SK-N-SH (cell line): ENCODE measurements at regions not wholly inside any gene's neighbourhood (a gene's known extent, or its start where the extent isn't known, plus 50 kb on each side); places are given as distances from the start of the nearest gene placed in this dataset.

Experiments
- CTCF ChIA-PET: fragments of 300-600, 350-600 bp; formaldehyde crosslinking; extraction: SDS; loops from one replicate; lab custom pipeline; 2021; lab: Yijun Ruan, JAX
- POLR2A ChIA-PET: fragments of 350-600 bp; sonication (Branson Sonifier 250); formaldehyde crosslinking; extraction: SDS; loops from one replicate; lab custom pipeline; 2020; ENCODE audit warnings: antibody characterized with exemption, inconsistent platforms; lab: Yijun Ruan, JAX
- DNase-seq: peaks from one replicate; pipeline ENCODE4 v3.0.0; 2012
- H2AFZ ChIP-seq: fragments of 200-600 bp; sonication (generic); 2 replicates; pipeline ENCODE4 v1.8.1; 2016; ENCODE audit warnings: antibody characterized with exemption, mild to moderate bottlenecking, low read depth
- H3F3A ChIP-seq: fragments of 200-600 bp; sonication (generic); replicated peaks from 2 replicates; pipeline ENCODE3; 2016; ENCODE audit warnings: antibody characterized with exemption, mild to moderate bottlenecking; ENCODE audit not compliant: insufficient read depth
- H3K27ac ChIP-seq, 2 experiments: fragments of 200-500 bp in 1 of 2; fragments of 200-600 bp in 1 of 2; sonication (Bioruptor generic) in 1 of 2; sonication (generic), shearing (Covaris generic) in 1 of 2; 2 replicates each; pipeline versions ENCODE4 v1.5.1 to v1.6.1; 2014 to 2016; ENCODE audit warnings: low read depth in 2 of 2, inconsistent platforms in 1 of 2, low read length in 1 of 2, mild to moderate bottlenecking in 1 of 2, mixed read lengths in 1 of 2
- H3K27me3 ChIP-seq: fragments of 200-600 bp; sonication (generic), shearing (Covaris generic); 2 replicates; pipeline ENCODE4 v1.6.1; 2016; ENCODE audit warnings: mixed run types; ENCODE audit not compliant: insufficient read depth
- H3K36me3 ChIP-seq, 2 experiments: fragments of 200-500 bp in 1 of 2; fragments of 200-600 bp in 1 of 2; sonication (Bioruptor generic) in 1 of 2; sonication (generic) in 1 of 2; replicated peaks in 1 of 2; 2 replicates each; pipeline versions ENCODE3 to v1.5.1; 2014 to 2016; ENCODE audit warnings: low read length in 1 of 2, mild to moderate bottlenecking in 1 of 2; ENCODE audit not compliant: insufficient read depth in 2 of 2, control insufficient read depth in 1 of 2
- H3K4me1 ChIP-seq, 2 experiments: fragments of 200-500 bp in 1 of 2; fragments of 200-600 bp in 1 of 2; sonication (Bioruptor generic) in 1 of 2; sonication (generic), shearing (Covaris generic) in 1 of 2; 2 replicates each; pipeline versions ENCODE4 v1.5.1 to v1.6.1; 2014 to 2016; ENCODE audit warnings: low read depth in 1 of 2, low read length in 1 of 2, mixed run types in 1 of 2; ENCODE audit not compliant: insufficient read depth in 2 of 2, control insufficient read depth in 1 of 2
- H3K4me2 ChIP-seq: fragments of 200-600 bp; sonication (generic), shearing (Covaris generic); 2 replicates; pipeline ENCODE4 v1.6.1; 2017; ENCODE audit warnings: mixed run types
- H3K4me3 ChIP-seq, 2 experiments: fragments of 200-500 bp in 1 of 2; fragments of 200-600 bp in 1 of 2; sonication (Bioruptor generic) in 1 of 2; sonication (generic), shearing (Covaris generic) in 1 of 2; 2 replicates each; pipeline versions ENCODE4 v1.5.1 to v1.8.1; 2014 to 2016; ENCODE audit warnings: low read depth in 2 of 2, inconsistent platforms in 1 of 2, low read length in 1 of 2, mild to moderate bottlenecking in 1 of 2, mixed read lengths in 1 of 2, moderate library complexity in 1 of 2
- H3K79me2 ChIP-seq: fragments of 200-600 bp; sonication (generic); 2 replicates; pipeline ENCODE4 v1.8.1; 2017; ENCODE audit warnings: mild to moderate bottlenecking; ENCODE audit not compliant: insufficient read depth
- H3K9ac ChIP-seq: fragments of 200-600 bp; sonication (generic); 2 replicates; pipeline ENCODE4 v1.6.1; 2017; ENCODE audit warnings: mixed run types
- H3K9me2 ChIP-seq: fragments of 200-600 bp; sonication (generic); 2 replicates; pipeline ENCODE4 v1.6.1; 2017; ENCODE audit warnings: mixed run types
- H3K9me3 ChIP-seq: fragments of 200-600 bp; sonication (generic); 2 replicates; pipeline ENCODE4 v1.6.1; 2017; ENCODE audit warnings: mixed run types, mild to moderate bottlenecking, moderate library complexity
- H4K20me1 ChIP-seq: fragments of 200-600 bp; sonication (generic); 2 replicates; pipeline ENCODE4 v1.6.1; 2017; ENCODE audit warnings: mild to moderate bottlenecking, mixed run types; ENCODE audit not compliant: insufficient read depth
- CHD2 ChIP-seq: fragments of 150-350 bp; IDR thresholded peaks from 2 replicates; pipeline ENCODE4 v1.6.1; 2018; ENCODE audit warnings: low read length; ENCODE audit not compliant: partially characterized antibody
- ELF1 ChIP-seq: IDR thresholded peaks from 2 replicates; pipeline ENCODE4 v1.4.0; 2012
- FOSL2 ChIP-seq: IDR thresholded peaks from 2 replicates; pipeline ENCODE4 v1.4.0; 2012; ENCODE audit warnings: low read depth, mild to moderate bottlenecking, moderate library complexity, borderline replicate concordance
- GATA2 ChIP-seq: sonication (generic); formaldehyde crosslinking; IDR thresholded peaks from 2 replicates; pipeline ENCODE4 v1.5.0; 2020; ENCODE audit warnings: mild to moderate bottlenecking, missing genetic modification reagents
- JUND ChIP-seq: IDR thresholded peaks from 2 replicates; pipeline ENCODE4 v1.4.0; 2012
- MEF2A ChIP-seq: IDR thresholded peaks from 2 replicates; pipeline ENCODE4 v1.4.0; 2012; ENCODE audit warnings: low read depth, borderline replicate concordance
- MXI1 ChIP-seq: IDR thresholded peaks from 2 replicates; pipeline ENCODE4 v1.6.1; 2012; ENCODE audit warnings: mild to moderate bottlenecking, low read depth, low read length, improper control_type of control experiment
- NFIC ChIP-seq: IDR thresholded peaks from 2 replicates; pipeline ENCODE4 v1.4.0; 2012; ENCODE audit warnings: borderline replicate concordance
- RFX5 ChIP-seq: IDR thresholded peaks from 2 replicates; pipeline ENCODE4 v1.6.1; 2012; ENCODE audit warnings: mild to moderate bottlenecking, improper control_type of control experiment, low read length
- SIN3A ChIP-seq: IDR thresholded peaks from 2 replicates; pipeline ENCODE4 v1.6.1; 2012; ENCODE audit warnings: low read depth, mild to moderate bottlenecking, low read length, moderate library complexity, borderline replicate concordance
- SMC3 ChIP-seq: IDR thresholded peaks from 2 replicates; pipeline ENCODE4 v1.6.1; 2012; ENCODE audit warnings: low read depth, low read length, improper control_type of control experiment
- TCF12 ChIP-seq: IDR thresholded peaks from 2 replicates; pipeline ENCODE4 v1.4.0; 2012
- USF1 ChIP-seq: IDR thresholded peaks from 2 replicates; pipeline ENCODE4 v1.4.0; 2012; ENCODE audit warnings: low read depth, borderline replicate concordance
- YY1 ChIP-seq: IDR thresholded peaks from 2 replicates; pipeline ENCODE4 v1.4.0; 2012; ENCODE audit warnings: low read depth, mild to moderate bottlenecking
- WGBS: methylation state at CpG from one replicate; pipeline ENCODE4 v1.1.6; 2017; ENCODE audit warnings: low lambda C conversion rate; 5-methylcytosine and 5-hydroxymethylcytosine counted together

GRCh38 chr12:59182191-59182590 is 261.9 kb upstream of the LRIG3 start:
- 6% methylated on average over 4 of the region's 4 CpGs for WGBS
- no peak for DNase-seq
- no peak overlapping the region for H3K9ac ChIP-seq
- POLR2A ChIA-PET = no interaction called here
- no peaks in the 10 kb centered on the region for H3K36me3 ChIP-seq
- no peak overlapping the region for H3K4me3 ChIP-seq
- H3K27me3 ChIP-seq = no peaks in the 10 kb centered on the region
- H2AFZ ChIP-seq = no peak overlapping the region
- H4K20me1 ChIP-seq = no peaks in the 10 kb centered on the region
- no peaks in the 10 kb centered on the region for H3K79me2 ChIP-seq
- no peaks in the 10 kb centered on the region for H3K9me3 ChIP-seq
- no peak for TF ChIP-seq CHD2
- no peak for TF ChIP-seq MXI1
- TF ChIP-seq ELF1 = no peak
- no peak for TF ChIP-seq MEF2A
- no peak for TF ChIP-seq GATA2 (CRISPR knock-in tag)
- TF ChIP-seq TCF12 = no peak
- no peak for TF ChIP-seq SIN3A
- no peak for TF ChIP-seq RFX5
- TF ChIP-seq NFIC = no peak
- TF ChIP-seq FOSL2 = no peak
- no peak for TF ChIP-seq YY1
- TF ChIP-seq SMC3 = no peak
- no peak for TF ChIP-seq USF1
- no peaks in the 10 kb centered on the region for H3K9me2 ChIP-seq
- CTCF ChIA-PET = interaction anchor here (1.3 kb wide), 1 partner anchor 32 kb away, joined by 3 read pairs; no protein-coding TSS in a partner anchor
- H3K27ac ChIP-seq = no peak overlapping the region
- H3K4me1 ChIP-seq = no peaks in the 10 kb centered on the region
- no peaks in the 10 kb centered on the region for H3F3A ChIP-seq
- no peak overlapping the region for H3K4me2 ChIP-seq

GRCh38 chr12:59181196-59181777 is 261.0 kb upstream of the LRIG3 start:
- no peak overlapping the region for H3K9ac ChIP-seq
- TF ChIP-seq FOSL2 (no peak), RFX5 (no peak), JUND (no peak), SIN3A (no peak), USF1 (no peak), TCF12 (no peak)
- H4K20me1 ChIP-seq = no peaks in the 10 kb centered on the region
- no peaks in the 10 kb centered on the region for H3K79me2 ChIP-seq
- DNase-seq = no peak
- no peaks in the 10 kb centered on the region for H3K9me3 ChIP-seq
- H3K4me2 ChIP-seq = no peak overlapping the region
- H3K4me1 ChIP-seq = no peaks in the 10 kb centered on the region
- no peaks in the 10 kb centered on the region for H3K9me2 ChIP-seq
- ChIA-PET CTCF (interaction anchor here (1.3 kb wide), 1 partner anchor 31 kb away, joined by 3 read pairs; no protein-coding TSS in a partner anchor), POLR2A (no interaction called here)
- no peaks in the 10 kb centered on the region for H3K27me3 ChIP-seq
- no peaks in the 10 kb centered on the region for H3K36me3 ChIP-seq
- H3K4me3 ChIP-seq = no peak overlapping the region
- no peaks in the 10 kb centered on the region for H3F3A ChIP-seq
- no peak overlapping the region for H3K27ac ChIP-seq
- 1% methylated on average over 2 of the region's 2 CpGs for WGBS
- H2AFZ ChIP-seq = no peak overlapping the region
